Right lobe of liver (tissue), 4 donors: ENCODE measurements at regions not wholly inside any gene's neighbourhood (a gene's known extent, or its start where the extent isn't known, plus 50 kb on each side); places are given as distances from the start of the nearest gene placed in this dataset.

Source experiments
- POLR2A ChIP-seq: fragments of 450-650 bp; IDR thresholded peaks from one replicate; pipeline ENCODE4 v1.6.1; 2017; ENCODE audit warnings: antibody characterized with exemption, mild to moderate bottlenecking
- TF ChIP-seq, protein P1 (sequence below), 4 donors: fragments of 200-600 bp in 3 of 4; fragments of 450-650 bp in 1 of 4; IDR thresholded peaks; one replicate each; pipeline versions ENCODE4 v1.5.1 to v1.8.0; 2016 to 2022; ENCODE audit warnings: antibody characterized with exemption in 4 of 4, mild to moderate bottlenecking in 2 of 4
- donor health status: DM: no; HTN: no; CAD: no.
- donor health status: DM: no; HTN: no; CAD: no.
- donor health status: DM: no; HTN: yes; CAD: no.

GRCh38 chr18:33906046-33906445 is 318.7 kb downstream of the NOL4 start:
- TF ChIP-seq, protein P1, sequence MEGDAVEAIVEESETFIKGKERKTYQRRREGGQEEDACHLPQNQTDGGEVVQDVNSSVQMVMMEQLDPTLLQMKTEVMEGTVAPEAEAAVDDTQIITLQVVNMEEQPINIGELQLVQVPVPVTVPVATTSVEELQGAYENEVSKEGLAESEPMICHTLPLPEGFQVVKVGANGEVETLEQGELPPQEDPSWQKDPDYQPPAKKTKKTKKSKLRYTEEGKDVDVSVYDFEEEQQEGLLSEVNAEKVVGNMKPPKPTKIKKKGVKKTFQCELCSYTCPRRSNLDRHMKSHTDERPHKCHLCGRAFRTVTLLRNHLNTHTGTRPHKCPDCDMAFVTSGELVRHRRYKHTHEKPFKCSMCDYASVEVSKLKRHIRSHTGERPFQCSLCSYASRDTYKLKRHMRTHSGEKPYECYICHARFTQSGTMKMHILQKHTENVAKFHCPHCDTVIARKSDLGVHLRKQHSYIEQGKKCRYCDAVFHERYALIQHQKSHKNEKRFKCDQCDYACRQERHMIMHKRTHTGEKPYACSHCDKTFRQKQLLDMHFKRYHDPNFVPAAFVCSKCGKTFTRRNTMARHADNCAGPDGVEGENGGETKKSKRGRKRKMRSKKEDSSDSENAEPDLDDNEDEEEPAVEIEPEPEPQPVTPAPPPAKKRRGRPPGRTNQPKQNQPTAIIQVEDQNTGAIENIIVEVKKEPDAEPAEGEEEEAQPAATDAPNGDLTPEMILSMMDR (IDR thresholded peaks at IDR 0.05) = no peak
- no peak for TF ChIP-seq POLR2A
